Parathyroid adenoma (tissue), 2 donors: ENCODE measurements at regions not wholly inside any gene's neighbourhood (a gene's known extent, or its start where the extent isn't known, plus 50 kb on each side); places are given as distances from the start of the nearest gene placed in this dataset.

Experiments
- H2AFZ ChIP-seq: fragments of 300-600 bp; sonication (generic); one replicate; pipeline ENCODE4 v1.7.0; 2017; ENCODE audit warnings: antibody characterized with exemption, mild to moderate bottlenecking
- H3K27ac ChIP-seq: fragments of 300-600 bp; sonication (generic); one replicate; pipeline ENCODE4 v1.7.0; 2017
- H3K27me3 ChIP-seq: fragments of 300-600 bp; sonication (generic); one replicate; pipeline ENCODE4 v1.7.0; 2017; ENCODE audit warnings: low read length; ENCODE audit not compliant: control insufficient read depth, insufficient read depth
- H3K36me3 ChIP-seq: fragments of 300-600 bp; sonication (generic); one replicate; pipeline ENCODE4 v1.7.0; 2017; ENCODE audit warnings: low read length; ENCODE audit not compliant: control insufficient read depth, insufficient read depth
- H3K4me1 ChIP-seq: fragments of 300-600 bp; sonication (generic); one replicate; pipeline ENCODE4 v1.7.0; 2017; ENCODE audit warnings: control low read depth
- H3K4me2 ChIP-seq: fragments of 300-600 bp; sonication (generic); one replicate; pipeline ENCODE4 v1.7.0; 2017; ENCODE audit warnings: low read length
- H3K4me3 ChIP-seq: fragments of 300-600 bp; sonication (generic); one replicate; pipeline ENCODE4 v1.7.0; 2017; ENCODE audit warnings: low read depth, low read length
- H3K79me2 ChIP-seq: fragments of 300-600 bp; sonication (generic); one replicate; pipeline ENCODE4 v1.7.0; 2017; ENCODE audit warnings: control low read depth
- H3K9ac ChIP-seq: fragments of 300-600 bp; sonication (generic); one replicate; pipeline ENCODE4 v1.7.0; 2017; ENCODE audit warnings: mild to moderate bottlenecking
- H3K9me3 ChIP-seq: fragments of 300-600 bp; sonication (generic); one replicate; pipeline ENCODE4 v1.7.0; 2017; ENCODE audit warnings: low read length; ENCODE audit not compliant: control insufficient read depth
- TF ChIP-seq, protein P1 (sequence below): fragments of 300-600 bp; sonication (generic); IDR thresholded peaks from one replicate; pipeline ENCODE4 v1.7.0; 2017; ENCODE audit warnings: antibody characterized with exemption, mild to moderate bottlenecking
- donor health status: primary hyperparathyroidism.

DNA sequence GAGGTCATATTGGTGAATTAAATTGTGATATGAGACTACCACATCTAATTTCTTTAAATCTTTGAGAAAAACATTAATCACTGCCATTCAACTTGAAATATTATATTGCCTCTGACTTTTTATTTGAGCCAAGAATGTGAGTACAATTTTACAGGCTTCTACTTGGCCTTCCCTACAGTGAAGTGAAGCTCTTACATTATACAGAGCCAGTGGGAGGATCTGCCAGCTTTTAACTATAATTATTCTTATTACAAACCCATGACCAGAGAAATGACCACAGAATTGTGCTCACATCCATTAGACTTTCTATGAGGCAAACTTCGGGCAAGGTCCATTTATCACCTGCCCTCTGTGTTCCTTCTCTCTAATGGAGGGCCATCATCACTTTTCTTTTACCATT is 114.2 kb downstream of the RERGL start:
- no peaks in the 10 kb centered on the region for H3K9me3 ChIP-seq
- no peak overlapping the region for H3K4me2 ChIP-seq
- TF ChIP-seq, protein P1, sequence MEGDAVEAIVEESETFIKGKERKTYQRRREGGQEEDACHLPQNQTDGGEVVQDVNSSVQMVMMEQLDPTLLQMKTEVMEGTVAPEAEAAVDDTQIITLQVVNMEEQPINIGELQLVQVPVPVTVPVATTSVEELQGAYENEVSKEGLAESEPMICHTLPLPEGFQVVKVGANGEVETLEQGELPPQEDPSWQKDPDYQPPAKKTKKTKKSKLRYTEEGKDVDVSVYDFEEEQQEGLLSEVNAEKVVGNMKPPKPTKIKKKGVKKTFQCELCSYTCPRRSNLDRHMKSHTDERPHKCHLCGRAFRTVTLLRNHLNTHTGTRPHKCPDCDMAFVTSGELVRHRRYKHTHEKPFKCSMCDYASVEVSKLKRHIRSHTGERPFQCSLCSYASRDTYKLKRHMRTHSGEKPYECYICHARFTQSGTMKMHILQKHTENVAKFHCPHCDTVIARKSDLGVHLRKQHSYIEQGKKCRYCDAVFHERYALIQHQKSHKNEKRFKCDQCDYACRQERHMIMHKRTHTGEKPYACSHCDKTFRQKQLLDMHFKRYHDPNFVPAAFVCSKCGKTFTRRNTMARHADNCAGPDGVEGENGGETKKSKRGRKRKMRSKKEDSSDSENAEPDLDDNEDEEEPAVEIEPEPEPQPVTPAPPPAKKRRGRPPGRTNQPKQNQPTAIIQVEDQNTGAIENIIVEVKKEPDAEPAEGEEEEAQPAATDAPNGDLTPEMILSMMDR = no peak
- no peak overlapping the region for H3K4me3 ChIP-seq
- H3K27me3 ChIP-seq = no peaks in the 10 kb centered on the region
- H2AFZ ChIP-seq = no peak overlapping the region
- H3K79me2 ChIP-seq = no peaks in the 10 kb centered on the region
- no peak overlapping the region for H3K27ac ChIP-seq
- no peak overlapping the region for H3K9ac ChIP-seq
- no peaks in the 10 kb centered on the region for H3K36me3 ChIP-seq
- no peaks in the 10 kb centered on the region for H3K4me1 ChIP-seq

DNA sequence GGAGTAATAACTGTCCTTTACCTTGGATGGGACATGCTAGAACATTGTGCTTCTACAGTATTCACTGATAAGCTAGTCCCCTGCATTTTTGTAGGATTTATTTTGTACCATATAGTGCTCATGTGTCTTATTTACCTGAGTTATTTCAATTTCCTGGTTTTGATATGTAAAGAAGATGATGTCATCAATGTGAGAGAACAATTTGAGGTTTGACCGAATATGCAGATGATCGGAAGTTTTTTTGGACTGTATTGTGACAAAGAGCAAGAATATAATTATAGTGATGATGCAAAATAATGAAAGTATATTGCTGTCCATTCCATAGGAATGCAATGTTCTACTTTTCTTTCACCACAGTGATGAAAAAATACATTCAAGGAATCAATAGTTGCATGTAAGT is 114.8 kb downstream of the RERGL start:
- Histone ChIP-seq H3K27me3 (no peaks in the 10 kb centered on the region), H3K36me3 (no peaks in the 10 kb centered on the region), H3K9ac (no peak overlapping the region), H3K4me2 (no peak overlapping the region), H3K79me2 (no peaks in the 10 kb centered on the region), H3K4me3 (no peak overlapping the region), H3K27ac (no peak overlapping the region), H3K4me1 (no peaks in the 10 kb centered on the region), H2AFZ (no peak overlapping the region), H3K9me3 (no peaks in the 10 kb centered on the region)
- TF ChIP-seq, protein P1 = no peak

DNA sequence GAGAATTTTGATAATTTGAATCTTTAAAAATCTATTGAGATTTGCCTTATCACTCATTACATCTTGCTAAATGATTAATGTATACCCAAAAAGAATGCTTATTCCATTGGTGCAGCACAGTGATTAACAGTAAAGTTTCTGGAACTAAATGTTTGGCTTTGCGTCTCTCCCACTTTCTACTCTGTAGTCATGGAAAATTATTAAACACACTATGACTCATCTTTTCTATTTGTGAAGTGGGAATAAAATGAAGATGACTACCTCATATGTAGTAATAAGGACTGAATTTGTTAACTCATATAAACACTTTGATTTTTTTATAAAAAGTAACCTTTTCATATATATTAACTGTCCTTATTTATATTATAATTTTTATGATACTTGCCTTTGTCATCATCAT is 118.1 kb downstream of the RERGL start:
- Histone ChIP-seq H2AFZ (no peak overlapping the region), H3K4me2 (no peak overlapping the region), H3K9me3 (no peaks in the 10 kb centered on the region), H3K4me3 (no peak overlapping the region), H3K4me1 (no peaks in the 10 kb centered on the region), H3K9ac (no peak overlapping the region), H3K79me2 (no peaks in the 10 kb centered on the region), H3K27ac (no peak overlapping the region), H3K36me3 (no peaks in the 10 kb centered on the region), H3K27me3 (no peaks in the 10 kb centered on the region)
- TF ChIP-seq, protein P1 = no peak

DNA sequence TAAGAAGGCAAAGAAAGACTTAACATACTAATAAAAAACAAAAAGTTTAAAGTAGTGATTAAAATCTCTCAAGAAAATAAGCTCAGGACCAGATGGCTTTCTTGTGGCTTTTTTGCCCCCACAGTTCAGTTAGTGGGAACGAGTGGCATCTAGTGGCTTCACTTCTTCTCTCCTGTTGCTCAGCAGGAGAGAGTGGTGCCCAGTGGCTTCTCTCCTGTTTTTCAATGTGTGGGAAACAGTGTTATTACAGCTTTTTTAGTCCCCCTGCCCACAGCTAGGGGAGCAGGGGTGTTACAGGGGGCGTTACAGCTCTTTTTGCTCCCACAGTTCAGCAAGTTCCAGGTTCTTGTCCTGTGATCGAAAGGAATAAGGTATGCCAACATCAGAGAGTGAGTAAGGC is 135.2 kb downstream of the RERGL start:
- Histone ChIP-seq H3K27ac (no peak overlapping the region), H3K4me1 (no peaks in the 10 kb centered on the region), H3K79me2 (no peaks in the 10 kb centered on the region), H3K9me3 (no peaks in the 10 kb centered on the region), H3K27me3 (no peaks in the 10 kb centered on the region), H2AFZ (no peak overlapping the region), H3K9ac (no peak overlapping the region), H3K4me2 (no peak overlapping the region), H3K36me3 (no peaks in the 10 kb centered on the region), H3K4me3 (no peak overlapping the region)
- TF ChIP-seq, protein P1 = no peak

DNA sequence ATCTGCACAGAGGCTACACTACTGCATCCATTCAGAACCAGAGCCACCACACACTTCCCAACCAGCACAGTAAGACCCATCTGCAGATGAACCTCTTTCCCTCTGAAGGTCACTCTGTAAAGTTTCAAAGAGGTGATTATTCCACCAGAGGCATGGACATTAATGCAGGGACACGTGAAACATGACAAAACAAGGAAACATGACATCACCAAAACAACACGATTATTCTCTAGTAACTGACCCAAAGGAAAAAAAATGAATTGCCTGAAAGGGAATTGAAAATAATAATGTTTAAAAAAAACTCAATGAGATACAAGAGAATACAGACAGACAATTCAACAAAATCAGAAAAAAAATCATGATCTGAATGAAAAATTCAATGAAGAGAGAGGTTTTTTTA is 139.1 kb downstream of the RERGL start:
- Histone ChIP-seq H3K9ac (no peak overlapping the region), H3K9me3 (no peaks in the 10 kb centered on the region), H2AFZ (no peak overlapping the region), H3K36me3 (no peaks in the 10 kb centered on the region), H3K4me1 (no peaks in the 10 kb centered on the region), H3K27ac (no peak overlapping the region), H3K79me2 (no peaks in the 10 kb centered on the region), H3K4me2 (no peak overlapping the region), H3K4me3 (no peak overlapping the region), H3K27me3 (no peaks in the 10 kb centered on the region)
- TF ChIP-seq, protein P1 = no peak
